ENCODE measurements at regions not wholly inside any gene's neighbourhood (a gene's known extent, or its start where the extent isn't known, plus 50 kb on each side); places are given as distances from the start of the nearest gene placed in this dataset.
"Not testable (repeated sequence)": the region's sequence is repeated elsewhere in the genome, so short reads cannot be mapped to it uniquely, and the experiment has no call there.

DNA sequence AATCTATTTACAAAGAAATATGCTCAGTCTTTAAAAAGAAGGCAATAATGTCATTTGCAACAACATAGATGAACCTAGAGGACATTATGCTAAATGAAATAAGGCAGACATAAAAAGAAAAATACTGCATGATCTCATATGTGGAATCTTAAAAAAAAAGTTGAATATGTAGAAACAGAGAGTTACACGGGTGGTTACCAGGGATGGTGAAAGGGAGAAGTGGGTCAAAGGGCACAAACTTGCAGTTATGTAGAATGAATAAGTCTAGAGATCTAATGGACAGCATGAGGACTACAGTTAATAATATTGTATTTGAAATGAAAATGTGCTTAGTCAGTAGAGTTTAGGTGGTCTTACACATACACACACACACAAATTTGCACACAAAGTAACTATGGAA, 88.2 kb upstream of the CCDC71L start:
- DNase-seq (ENCODE audit: low spot score), result no peak

DNA sequence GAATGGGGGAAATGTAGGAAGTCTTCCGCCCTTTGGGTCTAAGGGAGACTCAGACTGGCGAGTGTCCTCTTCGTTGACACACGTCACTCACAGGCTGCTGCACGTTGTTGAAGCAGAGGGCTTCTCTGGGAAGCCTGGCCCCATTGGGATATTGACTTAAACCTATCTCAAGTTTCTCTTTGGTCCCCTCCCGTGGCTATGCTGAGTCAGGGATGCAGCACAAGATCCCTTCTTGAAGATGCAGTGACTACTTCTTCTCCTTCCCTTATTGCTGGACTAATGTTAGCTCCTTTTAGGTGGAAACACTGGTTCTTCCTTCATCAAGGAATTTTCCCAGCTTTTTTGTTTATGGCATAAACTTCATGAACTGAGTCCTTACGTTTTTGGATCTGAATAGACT, 89.8 kb upstream of the CCDC71L start:
- DNase-seq (ENCODE audit: low spot score), result no peak

- DNase-seq (ENCODE audit: low spot score), result no peak
Measured at GRCh38 chr7:106752367-106752766, 91.4 kb upstream of the CCDC71L start.

DNA sequence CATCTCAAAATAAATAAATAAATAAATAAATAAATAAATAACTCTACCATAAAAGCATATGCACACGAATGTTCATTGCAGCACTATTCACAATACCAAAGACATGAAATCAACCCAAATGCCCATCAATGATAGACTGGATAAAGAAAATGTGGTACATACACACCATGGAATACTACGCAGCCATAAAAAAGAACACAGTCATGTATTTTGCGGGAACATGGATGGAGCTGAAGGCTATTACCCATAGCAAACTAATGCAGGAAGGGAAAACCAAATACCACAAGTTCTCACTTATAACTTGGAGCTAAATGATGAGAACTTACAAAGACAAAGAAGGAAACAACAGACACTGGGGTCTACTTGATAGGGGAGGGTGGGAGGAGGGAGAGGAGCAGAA, 94.1 kb upstream of the CCDC71L start:
- DNase-seq (ENCODE audit: low spot score), result not testable (repeated sequence)

DNA sequence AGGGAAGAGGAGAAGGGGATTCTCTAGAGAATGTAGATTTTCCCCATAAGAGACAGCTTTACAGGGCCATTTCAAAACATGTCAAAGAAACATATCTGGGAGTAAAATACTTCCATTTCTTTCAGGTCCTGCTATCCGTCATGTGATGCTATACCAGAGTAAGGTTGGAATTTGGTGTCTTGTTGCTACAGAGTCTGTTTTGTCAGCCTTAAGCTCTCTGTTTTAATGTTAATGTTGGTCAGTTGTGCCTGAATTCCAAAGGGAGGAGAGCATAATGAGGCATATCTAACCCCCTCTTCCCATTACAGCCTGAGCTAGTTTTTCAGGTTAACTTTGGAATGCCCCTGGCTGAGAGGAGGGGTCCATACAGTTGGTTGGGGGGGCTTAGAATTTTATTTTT, 94.7 kb upstream of the CCDC71L start:
- DNase-seq (ENCODE audit: low spot score), result no peak

GRCh38 chr7:106756071-106756470, 95.1 kb upstream of the CCDC71L start:
- no peak for DNase-seq (ENCODE audit: low spot score)

DNA sequence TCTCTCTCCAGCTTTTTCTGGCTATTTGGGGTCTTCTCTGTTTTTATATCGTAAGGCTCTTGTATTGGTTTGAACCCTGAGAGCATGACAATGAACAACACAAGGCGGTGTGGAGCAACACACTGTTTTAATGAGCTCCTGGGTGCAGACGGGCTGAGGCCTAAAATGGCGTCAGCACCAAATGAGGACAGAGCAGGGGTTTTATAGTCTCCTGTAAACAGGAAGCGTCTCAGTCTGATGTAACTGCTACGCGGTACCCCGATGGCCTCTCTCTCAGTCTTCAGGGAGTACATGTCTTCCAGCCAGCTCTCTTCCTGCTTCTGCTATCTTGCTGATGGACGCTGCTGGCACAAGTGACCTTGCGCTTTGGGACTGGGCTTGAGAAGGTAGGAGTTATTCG, 95.9 kb upstream of the CCDC71L start:
- DNase-seq (ENCODE audit: low spot score), result no peak

DNA sequence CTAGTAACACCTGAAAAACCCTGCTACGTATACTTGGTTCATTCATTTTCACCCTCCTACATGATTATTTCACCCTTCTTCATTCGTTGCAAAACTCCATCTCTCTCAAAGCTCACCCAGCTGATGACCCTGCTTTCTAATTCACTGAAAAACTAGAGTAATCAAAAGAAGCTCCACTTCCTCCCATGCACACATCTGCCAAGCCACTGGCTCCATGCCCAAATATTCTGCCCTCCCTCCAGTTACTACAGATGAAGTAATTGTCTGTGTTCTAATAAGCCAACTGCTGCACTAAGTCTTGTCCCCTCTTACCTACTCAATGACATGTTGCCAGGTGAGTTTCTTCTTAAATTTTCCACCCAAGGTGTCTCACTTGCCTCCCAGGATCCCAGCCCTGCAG, 96.9 kb upstream of the CCDC71L start:
- DNase-seq (ENCODE audit: low spot score), result no peak

DNA sequence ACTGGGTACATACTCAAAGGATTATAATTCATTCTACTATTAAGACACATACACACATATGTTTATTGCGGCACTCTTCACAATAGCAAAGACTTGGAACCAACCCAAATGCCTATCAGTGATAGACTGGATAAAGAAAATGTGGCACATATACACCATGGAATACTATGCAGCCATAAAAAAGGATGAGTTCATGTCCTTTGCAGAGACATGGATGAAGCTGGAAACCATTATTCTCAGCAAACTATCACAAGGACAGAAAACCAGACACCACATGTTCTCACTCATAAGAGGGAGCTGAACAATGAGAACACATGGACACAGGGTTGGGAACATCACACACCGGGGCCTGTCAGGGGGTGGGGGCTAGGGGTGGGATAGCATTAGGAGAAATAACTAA, 101.9 kb upstream of the CCDC71L start:
- DNase-seq (ENCODE audit: low spot score), result not testable (repeated sequence)

DNA sequence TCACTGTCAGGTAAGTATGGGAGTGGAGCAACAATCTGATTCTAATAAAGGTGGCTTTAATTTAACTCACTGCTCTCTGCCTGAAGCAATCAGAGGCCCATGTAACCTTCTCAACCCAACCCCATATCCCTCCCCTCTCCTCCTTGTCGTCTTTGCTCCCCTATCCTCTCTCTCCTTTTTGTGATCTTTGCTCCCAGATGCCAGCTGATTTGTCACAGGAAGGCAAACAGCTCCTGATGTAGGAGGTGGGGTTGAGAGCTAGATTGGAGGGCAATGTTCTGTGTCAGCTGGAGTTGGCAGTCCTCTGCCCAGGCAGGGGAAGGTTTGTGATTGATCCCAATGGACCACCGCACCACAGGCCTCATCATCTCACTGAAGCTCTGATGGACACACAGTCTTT, 101.4 kb upstream of the PIK3CG start:
- no peak for DNase-seq (ENCODE audit: low spot score)

DNA sequence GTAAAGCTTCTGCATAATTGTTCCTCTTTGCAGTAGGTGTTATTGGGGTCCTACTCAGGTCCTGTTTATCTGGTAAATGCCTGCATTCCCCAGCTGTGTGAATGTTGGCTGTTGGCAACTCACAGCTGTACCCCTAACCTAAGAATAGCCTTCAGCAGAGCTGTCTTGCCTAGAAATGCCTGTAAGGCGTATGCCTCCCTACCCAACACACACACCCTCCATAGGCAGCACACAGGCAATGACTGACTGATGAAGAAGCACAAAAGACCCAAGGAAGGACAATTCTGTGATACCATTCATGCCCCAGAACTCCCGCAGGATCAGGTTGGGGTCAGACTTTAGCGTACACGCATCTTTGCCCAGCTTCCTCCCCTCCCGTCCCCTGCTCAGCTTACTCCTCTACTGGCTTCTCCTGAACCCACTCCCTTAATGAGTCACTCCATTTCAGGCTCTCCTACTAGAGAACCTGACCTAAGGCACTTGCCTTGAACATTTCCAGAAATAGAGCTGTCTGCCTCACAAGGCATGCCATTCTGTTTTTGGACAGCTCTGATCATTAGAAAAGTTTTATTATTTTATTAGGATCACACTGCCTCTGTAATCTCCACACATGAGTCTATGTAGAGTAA, 99.2 kb upstream of the PIK3CG start:
- DNase-seq (ENCODE audit: low spot score), result no peak

DNA sequence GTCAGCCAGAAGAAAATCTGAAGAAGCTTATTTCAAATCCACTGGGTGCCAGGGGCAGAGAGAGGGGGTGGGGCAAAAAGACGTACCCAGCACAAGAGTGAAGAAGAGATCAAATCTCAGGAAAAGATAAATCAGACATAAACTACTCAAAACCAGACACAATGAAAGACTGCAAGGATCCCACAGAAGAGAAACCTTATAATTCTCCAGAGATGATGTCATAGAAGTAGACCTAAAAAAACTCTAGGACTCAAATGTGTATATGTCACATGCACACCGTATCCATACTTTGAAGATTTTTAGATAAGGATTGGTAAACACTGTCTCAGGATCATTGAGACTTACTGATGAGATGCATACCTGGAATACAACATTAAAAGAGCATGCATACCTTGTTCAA, 98.5 kb upstream of the PIK3CG start:
- no peak for DNase-seq (ENCODE audit: low spot score)

DNA sequence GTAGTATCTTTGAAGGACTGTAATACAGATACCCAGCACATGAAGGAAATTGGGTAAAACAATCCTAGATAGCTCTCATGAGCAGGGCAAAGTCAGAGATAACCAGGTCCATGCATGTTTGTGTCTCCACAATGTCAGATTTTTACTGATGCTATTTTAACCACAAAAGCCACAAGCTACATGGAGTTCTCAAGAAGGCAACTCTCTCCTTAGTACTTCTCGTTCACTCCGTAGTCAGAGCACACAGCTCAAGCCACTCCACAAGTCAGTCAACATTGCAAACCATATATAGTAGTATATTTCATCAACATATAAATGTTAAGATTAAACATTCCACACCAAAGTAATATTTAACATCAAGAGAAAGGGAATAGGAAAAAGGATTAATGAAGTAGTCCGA, 98.0 kb upstream of the PIK3CG start:
- DNase-seq (ENCODE audit: low spot score), result no peak

GRCh38 chr7:106767498-106768323, 97.4 kb upstream of the PIK3CG start:
- DNase-seq (ENCODE audit: low spot score), result no peak

- DNase-seq (ENCODE audit: low spot score), result no peak
Measured at GRCh38 chr7:106768324-106768751, 96.7 kb upstream of the PIK3CG start.

DNA sequence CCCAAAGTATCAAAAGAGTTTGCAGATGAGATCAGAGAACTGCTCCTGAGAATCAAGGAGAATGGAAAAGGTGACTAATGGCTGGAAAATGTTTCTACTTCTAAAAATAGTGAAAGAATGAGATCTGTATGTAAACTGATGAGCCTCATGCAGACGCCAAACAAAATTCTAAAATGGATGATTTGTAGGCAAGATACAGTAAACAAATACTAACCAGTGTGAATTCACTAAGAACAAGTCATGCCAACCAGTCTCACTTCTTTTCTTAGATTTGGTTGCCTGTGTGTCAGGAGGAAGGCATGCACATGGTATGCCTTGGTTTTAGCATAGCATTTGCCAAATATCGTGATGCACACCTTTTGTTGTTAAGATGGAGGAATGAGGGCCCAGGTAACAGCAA, 94.9 kb upstream of the PIK3CG start:
- no peak for DNase-seq (ENCODE audit: low spot score)

GRCh38 chr7:106772655-106773108, 92.4 kb upstream of the PIK3CG start:
- DNase-seq (ENCODE audit: low spot score), result no peak

- DNase-seq (ENCODE audit: low spot score), result no peak
Measured at GRCh38 chr7:106773228-106773627, 91.9 kb upstream of the PIK3CG start.

DNA sequence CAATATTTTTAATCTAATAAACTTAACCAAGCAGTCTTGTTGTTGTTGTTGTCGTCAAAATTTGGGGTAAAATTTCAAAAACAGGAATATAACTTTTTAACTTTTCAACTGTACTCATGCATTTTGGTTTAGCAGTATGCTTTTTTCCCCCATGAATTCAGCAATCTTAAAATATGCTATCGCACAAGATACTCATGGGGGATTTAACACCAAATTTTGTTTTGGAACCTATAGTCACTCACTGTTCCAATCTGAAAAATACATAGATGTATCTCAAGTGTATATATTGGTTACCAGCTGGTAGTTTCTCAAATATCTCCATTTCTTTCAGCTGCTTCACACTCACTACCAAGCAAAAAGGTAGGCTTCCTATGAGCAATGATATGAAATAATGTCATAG, 91.4 kb upstream of the PIK3CG start:
- DNase-seq (ENCODE audit: low spot score), result no peak

GRCh38 chr7:106774213-106774767, 90.8 kb upstream of the PIK3CG start:
- DNase-seq (ENCODE audit: low spot score), result no peak

DNA sequence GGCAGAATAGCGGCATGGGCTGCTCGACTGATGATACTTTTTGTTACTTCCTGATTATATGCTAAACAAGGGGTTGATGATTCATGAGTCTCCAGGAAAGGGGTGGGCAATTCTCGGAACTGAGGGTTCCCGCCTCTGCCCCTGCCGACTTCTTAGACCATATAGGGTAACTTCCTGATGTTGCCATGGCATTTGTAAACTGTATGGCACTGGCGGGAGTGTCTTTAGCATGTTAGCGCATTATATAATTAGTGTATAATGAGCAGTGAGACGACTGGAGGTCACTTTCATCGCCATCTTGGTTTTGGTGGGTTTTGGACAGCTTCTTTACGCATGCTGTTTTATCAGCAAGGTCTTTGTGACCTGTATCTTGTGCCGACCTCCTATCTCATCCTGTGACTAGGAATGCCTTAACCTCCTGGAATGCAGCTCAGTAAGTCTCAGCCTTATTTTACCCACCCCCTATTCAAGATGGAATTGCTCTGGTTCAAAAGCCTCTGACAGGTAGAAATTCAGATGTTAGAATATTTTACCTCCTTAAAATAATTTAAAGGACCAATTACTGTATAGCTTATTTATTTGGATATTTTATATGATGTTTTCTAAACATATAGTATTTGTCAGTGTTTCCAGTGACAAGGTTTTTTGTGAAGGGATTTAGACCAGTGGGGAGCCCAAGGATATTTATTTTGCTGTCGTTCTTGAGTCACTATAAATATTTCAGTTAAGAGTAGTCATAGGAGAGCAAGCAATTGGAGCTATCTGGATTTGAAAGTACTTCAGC, 90.1 kb upstream of the PIK3CG start:
- DNase-seq (ENCODE audit: low spot score), result no peak

DNA sequence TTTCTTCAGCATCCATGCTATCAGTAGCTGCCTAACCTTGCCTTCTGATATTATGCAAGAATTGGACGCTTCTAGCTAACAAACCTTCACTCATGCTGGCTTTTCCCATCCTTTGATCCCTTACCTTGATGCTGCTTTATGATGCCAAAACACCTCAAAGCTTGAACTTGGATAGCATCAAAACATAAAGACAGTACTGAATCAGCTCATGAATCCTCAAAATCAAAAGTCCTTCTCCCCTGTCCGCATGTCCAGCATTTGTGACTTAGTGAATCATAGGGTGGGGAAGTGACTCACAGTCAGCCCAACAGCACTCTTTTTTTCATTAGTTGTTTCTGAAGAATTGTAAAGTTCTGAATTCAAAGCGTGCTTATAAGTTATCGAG, 89.5 kb upstream of the PIK3CG start:
- DNase-seq (ENCODE audit: low spot score), result no peak

Data from SK-N-DZ (cell line).